OCI-LY1 (cell line): ENCODE measurements at regions not wholly inside any gene's neighbourhood (a gene's known extent, or its start where the extent isn't known, plus 50 kb on each side); places are given as distances from the start of the nearest gene placed in this dataset.

ENCODE experiments used
- H2AFZ ChIP-seq: fragments of 200-600 bp; sonication (generic), shearing (Covaris generic); 2 replicates; pipeline ENCODE4 v1.6.0; 2014; ENCODE audit warnings: antibody characterized with exemption, mild to moderate bottlenecking, low read length
- H3F3A ChIP-seq: fragments of 200-600 bp; sonication (generic), shearing (Covaris generic); 2 replicates; pipeline ENCODE4 v1.6.0; 2014; ENCODE audit warnings: mild to moderate bottlenecking, antibody characterized with exemption, low read length, moderate library complexity; ENCODE audit not compliant: insufficient read depth
- H3K27ac ChIP-seq: fragments of 200-600 bp; sonication (generic); 2 replicates; pipeline ENCODE4 v1.5.1; 2014; ENCODE audit warnings: low read length, mixed run types, mild to moderate bottlenecking, low read depth; ENCODE audit not compliant: poor library complexity, severe bottlenecking
- H3K27me3 ChIP-seq: fragments of 200-600 bp; sonication (generic); 2 replicates; pipeline ENCODE4 v1.6.0; 2014; ENCODE audit warnings: antibody characterized with exemption, mild to moderate bottlenecking, low read length, moderate library complexity; ENCODE audit not compliant: insufficient read depth
- H3K36me3 ChIP-seq: fragments of 200-600 bp; sonication (generic); 2 replicates; pipeline ENCODE4 v1.6.1; 2014; ENCODE audit warnings: mild to moderate bottlenecking, antibody characterized with exemption, low read length, moderate library complexity, mixed read lengths; ENCODE audit not compliant: insufficient read depth
- H3K4me1 ChIP-seq: fragments of 200-600 bp; sonication (generic); 2 replicates; pipeline ENCODE4 v1.5.1; 2014; ENCODE audit warnings: mild to moderate bottlenecking, low read length, moderate library complexity; ENCODE audit not compliant: insufficient read depth, severe bottlenecking
- H3K4me2 ChIP-seq: fragments of 200-600 bp; sonication (generic), shearing (Covaris generic); 2 replicates; pipeline ENCODE4 v1.6.1; 2014; ENCODE audit warnings: low read length
- H3K4me3 ChIP-seq: fragments of 200-600 bp; sonication (generic); 2 replicates; pipeline ENCODE4 v1.5.1; 2014; ENCODE audit warnings: low read length, low read depth, mild to moderate bottlenecking, mixed read lengths; ENCODE audit not compliant: poor library complexity, severe bottlenecking
- H3K79me2 ChIP-seq: fragments of 200-600 bp; shearing (Covaris generic); 2 replicates; pipeline ENCODE4 v1.6.1; 2016; ENCODE audit warnings: mixed run types, low read length, mixed read lengths; ENCODE audit not compliant: insufficient read depth
- H3K9ac ChIP-seq: fragments of 200-600 bp; sonication (generic), shearing (Covaris generic); 2 replicates; pipeline ENCODE4 v1.6.1; 2014; ENCODE audit warnings: mild to moderate bottlenecking, low read length, mixed read lengths
- H3K9me2 ChIP-seq: fragments of 200-600 bp; sonication (generic), shearing (Covaris generic); 2 replicates; pipeline ENCODE4 v1.6.1; 2014; ENCODE audit warnings: low read depth, mild to moderate bottlenecking, low read length, mixed read lengths
- H3K9me3 ChIP-seq: fragments of 200-600 bp; shearing (Covaris generic); 2 replicates; pipeline ENCODE4 v1.6.1; 2014; ENCODE audit warnings: low read length, mixed read lengths
- H4K20me1 ChIP-seq: fragments of 200-600 bp; sonication (generic), shearing (Covaris generic); 2 replicates; pipeline ENCODE4 v1.6.0; 2016; ENCODE audit warnings: mild to moderate bottlenecking, low read length; ENCODE audit not compliant: insufficient read depth
- EZH2 ChIP-seq: fragments of 200-600 bp; sonication (generic), shearing (Covaris generic); IDR thresholded peaks from 2 replicates; pipeline ENCODE4 v1.8.0; 2017; ENCODE audit warnings: borderline replicate concordance, mixed run types, mild to moderate bottlenecking, antibody characterized with exemption, low read length, moderate library complexity, mixed read lengths
- TF ChIP-seq, protein P1 (sequence below): fragments of 200-600 bp; sonication (generic), shearing (Covaris generic); IDR thresholded peaks from 2 replicates; pipeline ENCODE4 v1.5.1; 2017; ENCODE audit warnings: mild to moderate bottlenecking, antibody characterized with exemption, low read length, moderate library complexity, mixed read lengths

- no peak for TF ChIP-seq EZH2
- TF ChIP-seq, protein P1, sequence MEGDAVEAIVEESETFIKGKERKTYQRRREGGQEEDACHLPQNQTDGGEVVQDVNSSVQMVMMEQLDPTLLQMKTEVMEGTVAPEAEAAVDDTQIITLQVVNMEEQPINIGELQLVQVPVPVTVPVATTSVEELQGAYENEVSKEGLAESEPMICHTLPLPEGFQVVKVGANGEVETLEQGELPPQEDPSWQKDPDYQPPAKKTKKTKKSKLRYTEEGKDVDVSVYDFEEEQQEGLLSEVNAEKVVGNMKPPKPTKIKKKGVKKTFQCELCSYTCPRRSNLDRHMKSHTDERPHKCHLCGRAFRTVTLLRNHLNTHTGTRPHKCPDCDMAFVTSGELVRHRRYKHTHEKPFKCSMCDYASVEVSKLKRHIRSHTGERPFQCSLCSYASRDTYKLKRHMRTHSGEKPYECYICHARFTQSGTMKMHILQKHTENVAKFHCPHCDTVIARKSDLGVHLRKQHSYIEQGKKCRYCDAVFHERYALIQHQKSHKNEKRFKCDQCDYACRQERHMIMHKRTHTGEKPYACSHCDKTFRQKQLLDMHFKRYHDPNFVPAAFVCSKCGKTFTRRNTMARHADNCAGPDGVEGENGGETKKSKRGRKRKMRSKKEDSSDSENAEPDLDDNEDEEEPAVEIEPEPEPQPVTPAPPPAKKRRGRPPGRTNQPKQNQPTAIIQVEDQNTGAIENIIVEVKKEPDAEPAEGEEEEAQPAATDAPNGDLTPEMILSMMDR = no peak
- Histone ChIP-seq H3K79me2 (no peaks in the 10 kb centered on the region), H3K27me3 (no peaks in the 10 kb centered on the region), H3K4me1 (no peaks in the 10 kb centered on the region), H3F3A (no peaks in the 10 kb centered on the region), H3K9me2 (no peaks in the 10 kb centered on the region), H3K36me3 (no peaks in the 10 kb centered on the region), H3K4me2 (no peak overlapping the region), H2AFZ (no peak overlapping the region), H3K9ac (no peak overlapping the region), H4K20me1 (no peaks in the 10 kb centered on the region), H3K27ac (no peak overlapping the region), H3K9me3 (no peaks in the 10 kb centered on the region), H3K4me3 (no peak overlapping the region)
Observed at GRCh38 chr11:127274328-127274676, 273.7 kb upstream of the KIRREL3 start.

GRCh38 chr11:127273593-127274327 is 273.2 kb upstream of the KIRREL3 start:
- Histone ChIP-seq H3K36me3 (no peaks in the 10 kb centered on the region), H3K27ac (no peak overlapping the region), H2AFZ (no peak overlapping the region), H3K4me2 (no peak overlapping the region), H3K4me3 (no peak overlapping the region), H3K79me2 (no peaks in the 10 kb centered on the region), H3K4me1 (no peaks in the 10 kb centered on the region), H3F3A (no peaks in the 10 kb centered on the region), H3K9me3 (no peaks in the 10 kb centered on the region), H3K9me2 (no peaks in the 10 kb centered on the region), H3K9ac (no peak overlapping the region), H3K27me3 (no peaks in the 10 kb centered on the region), H4K20me1 (no peaks in the 10 kb centered on the region)
- no peak for TF ChIP-seq EZH2
- TF ChIP-seq, protein P1 = no peak

DNA sequence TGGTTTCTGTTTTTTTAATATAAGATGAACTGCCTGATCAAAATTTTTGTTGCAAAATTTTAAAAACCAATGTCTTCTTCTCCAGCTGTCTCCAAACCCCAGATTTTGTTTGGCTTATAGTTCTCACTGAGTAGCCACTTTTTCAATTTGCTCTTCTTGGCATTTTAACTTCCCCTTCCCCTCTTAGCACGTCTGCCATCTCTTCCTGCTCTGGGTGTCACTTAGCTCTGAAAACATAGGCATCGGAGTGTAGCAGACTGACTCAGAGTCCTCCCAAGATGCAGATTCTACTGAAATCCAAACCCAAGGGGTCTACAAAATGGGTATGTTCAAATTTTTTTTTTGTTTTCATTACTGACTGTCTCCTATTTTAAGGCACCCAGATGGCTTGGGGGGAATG is 270.3 kb upstream of the KIRREL3 start:
- no peak overlapping the region for H2AFZ ChIP-seq
- no peak overlapping the region for H3K9ac ChIP-seq
- no peaks in the 10 kb centered on the region for H4K20me1 ChIP-seq
- H3K4me3 ChIP-seq = no peak overlapping the region
- H3K4me2 ChIP-seq = no peak overlapping the region
- no peaks in the 10 kb centered on the region for H3K36me3 ChIP-seq
- H3K27me3 ChIP-seq = no peaks in the 10 kb centered on the region
- no peaks in the 10 kb centered on the region for H3K9me3 ChIP-seq
- TF ChIP-seq, protein P1 = no peak
- no peak for TF ChIP-seq EZH2
- H3K9me2 ChIP-seq = no peaks in the 10 kb centered on the region
- no peaks in the 10 kb centered on the region for H3K4me1 ChIP-seq
- no peak overlapping the region for H3K27ac ChIP-seq
- no peaks in the 10 kb centered on the region for H3F3A ChIP-seq
- no peaks in the 10 kb centered on the region for H3K79me2 ChIP-seq
